Ovary (tissue), 3 donors: ENCODE measurements at regions not wholly inside any gene's neighbourhood (a gene's known extent, or its start where the extent isn't known, plus 50 kb on each side); places are given as distances from the start of the nearest gene placed in this dataset.
"Not testable (repeated sequence)": the region's sequence is repeated elsewhere in the genome, so short reads cannot be mapped to it uniquely, and the experiment has no call there.

Experiments
- POLR2A ChIP-seq: fragments of 450-650 bp; IDR thresholded peaks from one replicate; pipeline ENCODE4 v1.6.1; 2017; ENCODE audit warnings: antibody characterized with exemption, mild to moderate bottlenecking, moderate library complexity
- TF ChIP-seq, protein P1 (sequence below), 3 donors: fragments of 450-650 bp in 2 of 3; fragments of 200-600 bp in 1 of 3; IDR thresholded peaks; one replicate each; pipeline versions ENCODE4 v1.5.1 to v1.8.0; 2016 to 2022; ENCODE audit warnings: antibody characterized with exemption in 3 of 3, mild to moderate bottlenecking in 1 of 3
- donor health status: DM: no; HTN: no; CAD: no.

DNA sequence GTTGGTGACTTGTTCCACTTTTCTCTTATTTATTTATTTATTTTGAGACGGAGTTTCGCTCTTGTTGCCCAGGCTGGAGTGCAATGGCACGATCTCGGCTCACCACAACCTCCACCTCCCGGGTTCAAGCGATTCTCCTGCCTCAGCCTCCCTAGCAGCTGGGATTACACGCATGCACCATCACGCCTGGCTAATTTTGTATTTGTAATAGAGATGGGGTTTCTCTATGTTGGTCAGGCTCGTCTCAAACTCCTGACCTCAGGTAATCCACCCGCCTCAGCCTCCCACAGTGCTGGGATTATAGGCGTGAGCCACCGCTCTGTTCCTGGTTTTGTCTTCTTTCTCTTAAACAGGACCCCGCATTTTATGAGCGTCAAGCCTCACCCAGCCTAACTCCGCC is 57.3 kb upstream of the METTL9 start:
- TF ChIP-seq, protein P1, sequence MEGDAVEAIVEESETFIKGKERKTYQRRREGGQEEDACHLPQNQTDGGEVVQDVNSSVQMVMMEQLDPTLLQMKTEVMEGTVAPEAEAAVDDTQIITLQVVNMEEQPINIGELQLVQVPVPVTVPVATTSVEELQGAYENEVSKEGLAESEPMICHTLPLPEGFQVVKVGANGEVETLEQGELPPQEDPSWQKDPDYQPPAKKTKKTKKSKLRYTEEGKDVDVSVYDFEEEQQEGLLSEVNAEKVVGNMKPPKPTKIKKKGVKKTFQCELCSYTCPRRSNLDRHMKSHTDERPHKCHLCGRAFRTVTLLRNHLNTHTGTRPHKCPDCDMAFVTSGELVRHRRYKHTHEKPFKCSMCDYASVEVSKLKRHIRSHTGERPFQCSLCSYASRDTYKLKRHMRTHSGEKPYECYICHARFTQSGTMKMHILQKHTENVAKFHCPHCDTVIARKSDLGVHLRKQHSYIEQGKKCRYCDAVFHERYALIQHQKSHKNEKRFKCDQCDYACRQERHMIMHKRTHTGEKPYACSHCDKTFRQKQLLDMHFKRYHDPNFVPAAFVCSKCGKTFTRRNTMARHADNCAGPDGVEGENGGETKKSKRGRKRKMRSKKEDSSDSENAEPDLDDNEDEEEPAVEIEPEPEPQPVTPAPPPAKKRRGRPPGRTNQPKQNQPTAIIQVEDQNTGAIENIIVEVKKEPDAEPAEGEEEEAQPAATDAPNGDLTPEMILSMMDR (IDR thresholded peaks at IDR 0.05) = not testable (repeated sequence)
- TF ChIP-seq POLR2A = not testable (repeated sequence)
